ENCODE measurements at regions not wholly inside any gene's neighbourhood (a gene's known extent, or its start where the extent isn't known, plus 50 kb on each side); places are given as distances from the start of the nearest gene placed in this dataset.

DNA sequence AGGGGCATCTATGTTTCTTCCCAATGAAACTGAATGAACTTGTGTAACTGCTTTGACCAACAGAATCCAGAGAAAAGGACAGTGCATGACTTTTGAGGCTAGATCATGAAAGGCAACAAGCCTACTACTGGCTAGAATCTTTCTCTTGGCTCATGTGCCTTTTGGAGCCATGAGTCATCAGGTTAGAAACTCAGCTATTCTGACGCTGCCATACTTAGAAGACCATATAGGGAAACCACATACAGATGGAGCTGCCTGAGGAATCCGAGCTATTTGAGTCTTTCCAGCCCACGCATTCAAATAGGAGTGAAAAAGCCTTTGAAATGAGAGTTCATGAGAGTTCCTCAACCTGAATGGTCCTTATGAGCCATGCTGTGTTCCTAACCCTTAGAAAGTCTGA is 738.5 kb upstream of the CHRM3 start:
- TF ChIP-seq, protein P1, sequence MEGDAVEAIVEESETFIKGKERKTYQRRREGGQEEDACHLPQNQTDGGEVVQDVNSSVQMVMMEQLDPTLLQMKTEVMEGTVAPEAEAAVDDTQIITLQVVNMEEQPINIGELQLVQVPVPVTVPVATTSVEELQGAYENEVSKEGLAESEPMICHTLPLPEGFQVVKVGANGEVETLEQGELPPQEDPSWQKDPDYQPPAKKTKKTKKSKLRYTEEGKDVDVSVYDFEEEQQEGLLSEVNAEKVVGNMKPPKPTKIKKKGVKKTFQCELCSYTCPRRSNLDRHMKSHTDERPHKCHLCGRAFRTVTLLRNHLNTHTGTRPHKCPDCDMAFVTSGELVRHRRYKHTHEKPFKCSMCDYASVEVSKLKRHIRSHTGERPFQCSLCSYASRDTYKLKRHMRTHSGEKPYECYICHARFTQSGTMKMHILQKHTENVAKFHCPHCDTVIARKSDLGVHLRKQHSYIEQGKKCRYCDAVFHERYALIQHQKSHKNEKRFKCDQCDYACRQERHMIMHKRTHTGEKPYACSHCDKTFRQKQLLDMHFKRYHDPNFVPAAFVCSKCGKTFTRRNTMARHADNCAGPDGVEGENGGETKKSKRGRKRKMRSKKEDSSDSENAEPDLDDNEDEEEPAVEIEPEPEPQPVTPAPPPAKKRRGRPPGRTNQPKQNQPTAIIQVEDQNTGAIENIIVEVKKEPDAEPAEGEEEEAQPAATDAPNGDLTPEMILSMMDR (IDR thresholded peaks at IDR 0.05), result no peak
- no peak for TF ChIP-seq POLR2A (IDR thresholded peaks at IDR 0.05)
